Stomach (tissue), 4 donors: ENCODE measurements at regions not wholly inside any gene's neighbourhood (a gene's known extent, or its start where the extent isn't known, plus 50 kb on each side); places are given as distances from the start of the nearest gene placed in this dataset.

Experiments
- POLR2A ChIP-seq, 4 donors: fragments of 450-650 bp; IDR thresholded peaks; one replicate each; pipeline ENCODE4 v1.6.1; 2016; ENCODE audit warnings: antibody characterized with exemption in 4 of 4, control low read depth in 2 of 4, mild to moderate bottlenecking in 1 of 4, moderate library complexity in 1 of 4
- POLR2AphosphoS5 ChIP-seq, 3 donors: sonication (generic); formaldehyde crosslinking; IDR thresholded peaks; one replicate each; pipeline ENCODE4 v1.6.1; 2016; ENCODE audit warnings: antibody characterized with exemption in 3 of 3
- TF ChIP-seq, protein P1 (sequence below), 7 experiments: fragments of 450-650 bp in 4 of 7; fragments of 200-600 bp in 3 of 7; sonication (generic) in 3 of 7; IDR thresholded peaks; one replicate each; pipeline ENCODE4 v1.5.1; 2016 to 2019; ENCODE audit warnings: antibody characterized with exemption in 7 of 7, control low read depth in 2 of 7, mild to moderate bottlenecking in 1 of 7

DNA sequence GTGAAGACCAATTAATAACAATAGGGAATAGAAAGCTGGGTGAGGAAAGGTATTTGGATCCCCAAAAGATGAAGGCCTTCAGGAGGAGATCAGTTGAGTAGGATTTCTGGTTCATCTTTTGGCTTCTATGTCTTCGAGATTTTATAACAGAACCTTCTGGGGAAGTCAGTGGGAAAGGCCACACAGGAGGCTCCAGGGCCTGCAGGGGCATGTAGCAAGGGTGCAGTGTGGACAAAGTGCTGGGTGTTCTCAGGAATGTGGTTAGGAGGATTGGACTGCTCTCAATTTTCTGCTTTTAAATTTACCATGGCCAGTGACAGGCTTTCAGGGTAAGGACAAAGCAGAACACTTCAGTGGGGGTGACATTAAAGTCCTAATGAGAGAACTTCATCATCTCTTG lies 378.0 kb downstream of the CCSER2 start:
- TF ChIP-seq POLR2AphosphoS5 (IDR thresholded peaks at IDR 0.05) (no peak), POLR2A (IDR thresholded peaks at IDR 0.05) (no peak)
- TF ChIP-seq, protein P1, sequence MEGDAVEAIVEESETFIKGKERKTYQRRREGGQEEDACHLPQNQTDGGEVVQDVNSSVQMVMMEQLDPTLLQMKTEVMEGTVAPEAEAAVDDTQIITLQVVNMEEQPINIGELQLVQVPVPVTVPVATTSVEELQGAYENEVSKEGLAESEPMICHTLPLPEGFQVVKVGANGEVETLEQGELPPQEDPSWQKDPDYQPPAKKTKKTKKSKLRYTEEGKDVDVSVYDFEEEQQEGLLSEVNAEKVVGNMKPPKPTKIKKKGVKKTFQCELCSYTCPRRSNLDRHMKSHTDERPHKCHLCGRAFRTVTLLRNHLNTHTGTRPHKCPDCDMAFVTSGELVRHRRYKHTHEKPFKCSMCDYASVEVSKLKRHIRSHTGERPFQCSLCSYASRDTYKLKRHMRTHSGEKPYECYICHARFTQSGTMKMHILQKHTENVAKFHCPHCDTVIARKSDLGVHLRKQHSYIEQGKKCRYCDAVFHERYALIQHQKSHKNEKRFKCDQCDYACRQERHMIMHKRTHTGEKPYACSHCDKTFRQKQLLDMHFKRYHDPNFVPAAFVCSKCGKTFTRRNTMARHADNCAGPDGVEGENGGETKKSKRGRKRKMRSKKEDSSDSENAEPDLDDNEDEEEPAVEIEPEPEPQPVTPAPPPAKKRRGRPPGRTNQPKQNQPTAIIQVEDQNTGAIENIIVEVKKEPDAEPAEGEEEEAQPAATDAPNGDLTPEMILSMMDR (IDR thresholded peaks at IDR 0.05), result no peak
